ENCODE measurements at regions not wholly inside any gene's neighbourhood (a gene's known extent, or its start where the extent isn't known, plus 50 kb on each side); places are given as distances from the start of the nearest gene placed in this dataset.
A peak's percentile ranks its signal among the peaks of the same experiment; 100 is the strongest.

DNA sequence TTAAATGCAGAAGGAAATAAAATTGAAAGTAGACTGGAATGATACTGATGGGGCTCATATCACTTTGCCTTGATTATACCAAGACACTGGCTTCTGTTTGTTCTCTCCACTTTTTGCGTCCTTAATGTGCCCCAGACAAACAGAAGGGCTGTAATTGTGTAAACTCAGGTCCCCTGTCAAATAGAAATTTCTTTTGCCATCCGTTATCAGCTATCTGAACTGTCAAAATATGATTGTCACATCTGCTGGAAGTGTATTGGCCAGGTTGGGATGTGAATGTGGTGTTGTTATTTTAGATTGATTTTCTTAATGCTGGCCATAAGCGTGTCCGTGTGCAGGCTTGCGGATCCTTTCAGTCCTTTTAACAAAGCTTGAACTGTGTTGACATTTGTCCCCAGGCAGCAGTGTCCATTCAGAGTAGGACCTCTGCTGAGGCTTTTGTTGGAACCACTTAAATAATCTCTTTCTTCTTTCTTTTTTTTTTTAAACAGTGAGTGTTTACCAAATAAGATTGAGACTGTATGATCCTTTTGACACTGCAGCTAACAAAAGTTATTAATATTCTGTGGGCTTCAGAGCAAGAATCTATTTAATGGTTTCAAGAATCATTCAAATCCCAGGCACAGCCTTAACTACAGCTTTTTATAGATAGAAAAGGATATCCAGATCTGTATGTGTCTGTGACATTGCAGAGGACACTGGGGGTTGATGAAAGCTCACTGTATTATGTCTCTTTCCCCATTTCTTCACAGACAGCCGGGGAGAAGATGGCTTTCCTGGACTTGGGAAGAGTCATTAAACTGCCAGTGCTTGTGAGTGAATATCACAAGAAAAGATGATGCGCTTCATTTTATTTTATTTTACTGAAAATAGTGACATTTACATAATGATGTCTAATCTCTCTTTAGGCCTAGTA, 171.7 kb downstream of the ZNF608 start:
- no peak for ATAC-seq (ENCODE audit: low FRiP score in 2 of 2)
- no peaks in the 10 kb centered on the region for H3K36me3 ChIP-seq
- WGBS, 2 donors = 85 to 90% methylated on average over 7 of the region's 7 CpGs
- DNase-seq = no peak
- H3K4me3 ChIP-seq = no peak overlapping the region
- TF ChIP-seq POLR2A (IDR thresholded peaks at IDR 0.05) = no peak
- no peaks in the 10 kb centered on the region for H3K4me1 ChIP-seq
- H3K27me3 ChIP-seq = no peaks in the 10 kb centered on the region
- no peaks in the 10 kb centered on the region for H3K9me3 ChIP-seq
- no peak overlapping the region for H3K27ac ChIP-seq

DNA sequence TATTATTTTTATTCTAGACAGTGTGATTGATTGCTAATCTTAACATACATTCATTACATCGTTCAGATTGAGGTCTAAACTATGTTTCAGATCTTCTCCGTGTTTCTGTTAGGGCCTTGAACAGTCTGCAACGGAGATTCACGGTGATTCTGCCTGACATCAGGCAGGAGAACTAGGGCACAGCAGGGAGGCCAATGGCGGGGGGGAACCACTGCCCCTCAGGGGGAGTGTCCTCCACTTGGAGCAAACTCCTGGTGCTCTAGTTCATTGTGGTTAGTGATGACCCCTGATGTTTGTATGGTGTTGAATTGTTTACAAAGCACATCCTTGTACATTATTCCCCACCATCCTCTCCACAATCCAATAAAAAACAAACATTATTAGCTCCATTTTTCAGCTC, 173.5 kb downstream of the ZNF608 start:
- Histone ChIP-seq H3K36me3 (no peaks in the 10 kb centered on the region), H3K9me3 (no peaks in the 10 kb centered on the region), H3K27me3 (no peaks in the 10 kb centered on the region), H3K27ac (no peak overlapping the region), H3K4me1 (no peaks in the 10 kb centered on the region), H3K4me3 (no peak overlapping the region)
- WGBS, 2 donors = 82 to 94% methylated on average over 5 of the region's 5 CpGs
- ATAC-seq (ENCODE audit: low FRiP score in 2 of 2) (no peak), DNase-seq (no peak)
- TF ChIP-seq POLR2AphosphoS5 (IDR thresholded peaks at IDR 0.05) = no peak
- TF ChIP-seq POLR2A (IDR thresholded peaks at IDR 0.05) = no peak
- TF ChIP-seq, protein P1, sequence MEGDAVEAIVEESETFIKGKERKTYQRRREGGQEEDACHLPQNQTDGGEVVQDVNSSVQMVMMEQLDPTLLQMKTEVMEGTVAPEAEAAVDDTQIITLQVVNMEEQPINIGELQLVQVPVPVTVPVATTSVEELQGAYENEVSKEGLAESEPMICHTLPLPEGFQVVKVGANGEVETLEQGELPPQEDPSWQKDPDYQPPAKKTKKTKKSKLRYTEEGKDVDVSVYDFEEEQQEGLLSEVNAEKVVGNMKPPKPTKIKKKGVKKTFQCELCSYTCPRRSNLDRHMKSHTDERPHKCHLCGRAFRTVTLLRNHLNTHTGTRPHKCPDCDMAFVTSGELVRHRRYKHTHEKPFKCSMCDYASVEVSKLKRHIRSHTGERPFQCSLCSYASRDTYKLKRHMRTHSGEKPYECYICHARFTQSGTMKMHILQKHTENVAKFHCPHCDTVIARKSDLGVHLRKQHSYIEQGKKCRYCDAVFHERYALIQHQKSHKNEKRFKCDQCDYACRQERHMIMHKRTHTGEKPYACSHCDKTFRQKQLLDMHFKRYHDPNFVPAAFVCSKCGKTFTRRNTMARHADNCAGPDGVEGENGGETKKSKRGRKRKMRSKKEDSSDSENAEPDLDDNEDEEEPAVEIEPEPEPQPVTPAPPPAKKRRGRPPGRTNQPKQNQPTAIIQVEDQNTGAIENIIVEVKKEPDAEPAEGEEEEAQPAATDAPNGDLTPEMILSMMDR (IDR thresholded peaks at IDR 0.05) = no peak
- TF ChIP-seq EP300 (IDR thresholded peaks at IDR 0.05) = no peak

DNA sequence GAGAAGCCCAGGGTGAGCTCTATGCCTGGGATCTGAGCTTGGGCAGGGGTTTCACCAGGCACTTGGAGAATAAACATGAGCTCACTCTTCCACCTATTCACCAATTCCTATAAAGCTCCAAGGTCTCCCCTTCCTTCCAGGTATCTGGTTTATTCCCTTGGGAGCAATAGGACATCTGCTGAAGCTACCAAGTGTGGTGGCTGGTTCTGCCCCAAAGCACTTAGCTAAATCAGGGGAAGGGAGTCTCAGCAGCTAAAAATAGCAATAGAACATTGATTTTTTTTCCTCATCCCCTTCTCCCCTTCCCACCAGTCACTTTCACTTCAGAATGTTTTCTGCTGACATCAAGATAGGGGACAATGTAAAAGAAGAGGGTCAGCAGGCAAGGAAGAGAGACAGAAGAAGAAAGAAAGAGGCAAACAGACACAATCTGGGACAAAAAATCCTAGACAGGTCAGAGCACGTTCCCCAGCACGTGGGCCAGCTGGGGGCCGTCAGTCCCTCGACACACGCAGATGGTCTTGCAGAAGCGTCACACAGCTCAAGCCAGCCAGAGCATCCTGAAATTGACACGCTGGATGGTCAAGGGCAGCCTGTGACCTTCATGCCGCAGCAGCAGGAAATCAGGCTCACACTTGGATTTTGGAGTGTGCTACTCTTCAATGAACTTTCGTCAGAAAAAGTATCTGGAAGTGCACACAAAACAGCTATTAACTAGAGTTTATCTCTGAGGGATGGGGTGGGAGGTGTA, 176.0 kb downstream of the ZNF608 start:
- DNase-seq (peak in 1 of 2 donors; percentile 43), ATAC-seq (ENCODE audit: low FRiP score in 2 of 2) (no peak)
- H3K27me3 ChIP-seq = no peaks in the 10 kb centered on the region
- TF ChIP-seq POLR2AphosphoS5 (IDR thresholded peaks at IDR 0.05) = no peak
- TF ChIP-seq, protein P1 (IDR thresholded peaks at IDR 0.05) = no peak
- no peak for TF ChIP-seq POLR2A (IDR thresholded peaks at IDR 0.05)
- TF ChIP-seq EP300 (IDR thresholded peaks at IDR 0.05) = no peak
- H3K9me3 ChIP-seq = no peaks in the 10 kb centered on the region
- H3K4me1 ChIP-seq = no peaks in the 10 kb centered on the region
- WGBS, 2 donors = 65 to 68% methylated on average over 9 of the region's 9 CpGs
- no peak overlapping the region for H3K4me3 ChIP-seq
- no peaks in the 10 kb centered on the region for H3K36me3 ChIP-seq
- no peak overlapping the region for H3K27ac ChIP-seq

DNA sequence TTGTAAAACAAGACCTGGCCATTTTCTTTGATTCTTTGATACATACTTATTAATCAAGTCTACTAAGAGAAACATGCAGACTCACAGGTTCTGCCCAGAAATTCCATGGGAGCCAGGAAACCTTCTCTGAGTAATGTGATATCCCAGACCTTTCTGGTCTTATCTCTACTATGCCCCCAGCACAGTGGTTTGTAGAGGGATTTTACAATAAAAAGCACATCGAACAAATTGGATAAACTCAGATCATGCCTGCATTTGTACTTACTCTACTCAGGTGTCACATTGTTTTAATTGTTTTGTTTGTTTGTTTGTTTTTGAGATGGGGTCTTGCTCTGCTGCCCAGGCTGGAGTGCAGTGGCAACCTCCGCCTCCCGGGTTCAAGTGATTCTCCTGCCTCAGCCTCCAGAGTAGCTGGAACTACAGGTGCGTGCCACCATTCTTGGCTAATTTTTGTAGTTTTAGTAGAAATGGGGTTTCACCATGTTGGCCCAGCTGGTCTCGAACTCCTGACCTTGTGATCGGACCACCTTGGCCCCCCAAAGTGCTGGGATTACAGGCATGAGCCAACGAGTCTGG, 179.5 kb downstream of the ZNF608 start:
- H3K27ac ChIP-seq = no peak overlapping the region
- no peaks in the 10 kb centered on the region for H3K27me3 ChIP-seq
- WGBS, 2 donors = 91 to 95% methylated on average over 7 of the region's 7 CpGs
- no peak for ATAC-seq (ENCODE audit: low FRiP score in 2 of 2)
- no peak for DNase-seq
- H3K4me3 ChIP-seq = no peak overlapping the region
- no peaks in the 10 kb centered on the region for H3K4me1 ChIP-seq
- no peaks in the 10 kb centered on the region for H3K9me3 ChIP-seq
- H3K36me3 ChIP-seq = no peaks in the 10 kb centered on the region
- TF ChIP-seq POLR2A (IDR thresholded peaks at IDR 0.05) (no peak), POLR2AphosphoS5 (IDR thresholded peaks at IDR 0.05) (no peak), EP300 (IDR thresholded peaks at IDR 0.05) (no peak)
- TF ChIP-seq, protein P1 (IDR thresholded peaks at IDR 0.05) = no peak

DNA sequence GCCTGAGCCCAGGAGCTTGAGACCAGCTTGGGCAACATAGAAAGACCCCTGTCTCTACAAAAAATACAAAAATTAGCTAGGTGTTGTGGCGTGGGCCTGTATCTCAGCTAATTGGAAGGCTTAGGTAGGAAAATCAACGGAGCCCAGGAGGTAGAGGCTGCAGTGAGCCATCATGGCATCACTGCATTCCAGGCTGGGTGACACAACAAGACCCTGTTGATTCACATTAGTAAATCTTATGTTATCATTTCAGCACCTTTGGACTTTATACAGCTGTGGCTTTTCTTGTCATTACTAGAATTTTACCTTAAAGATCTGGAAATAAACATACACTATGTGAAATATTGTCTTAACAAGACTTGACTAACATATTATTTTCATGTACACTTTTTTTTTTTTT, 185.0 kb downstream of the ZNF608 start:
- H3K9me3 ChIP-seq = no peaks in the 10 kb centered on the region
- TF ChIP-seq, protein P1 (IDR thresholded peaks at IDR 0.05) = no peak
- no peaks in the 10 kb centered on the region for H3K36me3 ChIP-seq
- no peak overlapping the region for H3K27ac ChIP-seq
- H3K4me1 ChIP-seq = no peaks in the 10 kb centered on the region
- H3K4me3 ChIP-seq = no peak overlapping the region
- WGBS, 2 donors = 94 to 97% methylated on average over 2 of the region's 2 CpGs
- no peak for DNase-seq
- ATAC-seq (ENCODE audit: low FRiP score in 2 of 2) = no peak
- no peaks in the 10 kb centered on the region for H3K27me3 ChIP-seq
